CD4-positive, alpha-beta memory T cell (primary cell): ENCODE measurements at regions not wholly inside any gene's neighbourhood (a gene's known extent, or its start where the extent isn't known, plus 50 kb on each side); places are given as distances from the start of the nearest gene placed in this dataset.

Experiments used
- CTCF ChIA-PET: fragments of 350-600 bp; sonication (Branson Sonifier 250); formaldehyde crosslinking; loops from one replicate; lab custom pipeline; 2021; ENCODE audit warnings: inconsistent platforms; ENCODE audit not compliant: partially characterized antibody; lab: Charles Lee
- POLR2A ChIA-PET: fragments of 350-600 bp; sonication (Branson Sonifier 250); formaldehyde crosslinking; loops from one replicate; lab custom pipeline; 2021; ENCODE audit not compliant: partially characterized antibody; lab: Charles Lee
- DNase-seq, 5 donors: peaks; one replicate each; pipeline versions ENCODE4 v3.0.0 to v3.0.0-alpha.2; 2020 to 2022; ENCODE audit warnings: mixed read lengths in 1 of 5
- H3K27ac ChIP-seq: one replicate; pipeline ENCODE4 v1.7.0; 2013; ENCODE audit warnings: low read depth, low read length
- H3K27me3 ChIP-seq: 2 replicates; pipeline ENCODE4 v1.7.0; 2013; ENCODE audit warnings: mild to moderate bottlenecking, low read length, moderate library complexity; ENCODE audit not compliant: insufficient read depth
- H3K36me3 ChIP-seq: 2 replicates; pipeline ENCODE4 v1.7.0; 2013; ENCODE audit warnings: mild to moderate bottlenecking, low read length, moderate library complexity; ENCODE audit not compliant: insufficient read depth
- H3K4me1 ChIP-seq: 2 replicates; pipeline ENCODE4 v1.7.0; 2013; ENCODE audit warnings: mild to moderate bottlenecking, low read length, moderate library complexity; ENCODE audit not compliant: insufficient read depth
- H3K4me3 ChIP-seq, 2 donors: one replicate each; pipeline ENCODE4 v1.7.0; 2013; ENCODE audit warnings: low read length in 2 of 2, mild to moderate bottlenecking in 1 of 2
- H3K9me3 ChIP-seq, 2 donors: one replicate each; pipeline ENCODE4 v1.7.0; 2013; ENCODE audit warnings: low read length in 2 of 2, control low read depth in 1 of 2; ENCODE audit not compliant: control insufficient read depth in 1 of 2
- H3K27ac Mint-ChIP-seq, 7 donors: one replicate each; pipeline ENCODE4 v1.8.0; 2020 to 2021; ENCODE audit warnings: mixed read lengths in 7 of 7, mild to moderate bottlenecking in 6 of 7, inconsistent platforms in 3 of 7, moderate library complexity in 3 of 7
- H3K27me3 Mint-ChIP-seq, 2 donors: one replicate each; pipeline ENCODE4 v1.8.0; 2020 to 2021; ENCODE audit warnings: mixed read lengths in 2 of 2
- H3K36me3 Mint-ChIP-seq, 2 donors: one replicate each; pipeline ENCODE4 v1.8.0; 2020 to 2021; ENCODE audit warnings: mixed read lengths in 2 of 2, inconsistent platforms in 1 of 2, mild to moderate bottlenecking in 1 of 2
- H3K4me1 Mint-ChIP-seq, 4 donors: one replicate each; pipeline ENCODE4 v1.8.0; 2020 to 2021; ENCODE audit warnings: mixed read lengths in 4 of 4, mild to moderate bottlenecking in 1 of 4
- H3K4me3 Mint-ChIP-seq, 8 donors: one replicate each; pipeline ENCODE4 v1.8.0; 2020 to 2021; ENCODE audit warnings: mixed read lengths in 8 of 8, mild to moderate bottlenecking in 7 of 8, moderate library complexity in 6 of 8, inconsistent platforms in 3 of 8
- H3K9me3 Mint-ChIP-seq, 8 donors: one replicate each; pipeline ENCODE4 v1.8.0; 2020 to 2021; ENCODE audit warnings: mixed read lengths in 8 of 8, mild to moderate bottlenecking in 5 of 8, inconsistent platforms in 3 of 8, moderate library complexity in 1 of 8
- intact Hi-C: fragments of 100-400 bp; cut with micrococcal nuclease; formaldehyde crosslinking; loops from one replicate; pipeline ENCODE4 v1.15.1; 2023

DNA sequence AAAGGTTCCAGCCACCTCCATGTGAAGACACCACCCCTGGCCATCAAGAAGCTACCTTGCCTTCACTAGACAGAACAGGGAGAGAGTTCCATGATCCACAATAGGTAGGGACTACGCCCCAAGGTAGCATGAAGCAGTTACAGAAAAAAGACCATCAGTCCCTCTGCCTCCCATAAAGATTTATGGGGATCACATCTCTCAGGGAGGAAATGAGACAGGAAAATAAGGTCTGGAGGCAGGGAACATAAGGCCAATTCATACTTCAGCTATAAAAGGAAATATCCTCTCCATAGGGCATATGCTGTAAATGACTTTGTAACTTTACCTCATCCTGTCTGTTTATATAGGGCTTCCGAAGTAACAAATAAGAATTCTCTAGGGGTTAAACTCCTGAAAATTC lies 129.4 kb downstream of the OR2B2 start:
- no peaks in the 10 kb centered on the region for H3K4me1 ChIP-seq
- DNase-seq, result no peak
- ChIA-PET POLR2A (no interaction called here), CTCF (interaction anchor here (0.6 to 3.2 kb wide), 4 partner anchors 10 to 606 kb away, joined by 3 to 29 read pairs (median 6); a partner anchor contains a TSS)
- Mint-ChIP-seq H3K27me3 (peaks cover 17 to 19% of the 10 kb centered on the region in 2 donors), H3K36me3 (no peaks in the 10 kb centered on the region), H3K9me3 (no peaks in the 10 kb centered on the region), H3K27ac (no peak overlapping the region), H3K4me1 (no peaks in the 10 kb centered on the region), H3K4me3 (no peak overlapping the region)
- intact Hi-C loops, result no loop called here
- no peak overlapping the region for H3K4me3 ChIP-seq
- H3K9me3 ChIP-seq, result no peaks in the 10 kb centered on the region
- no peaks in the 10 kb centered on the region for H3K27me3 ChIP-seq
- H3K27ac ChIP-seq, result no peak overlapping the region
- no peaks in the 10 kb centered on the region for H3K36me3 ChIP-seq

DNA sequence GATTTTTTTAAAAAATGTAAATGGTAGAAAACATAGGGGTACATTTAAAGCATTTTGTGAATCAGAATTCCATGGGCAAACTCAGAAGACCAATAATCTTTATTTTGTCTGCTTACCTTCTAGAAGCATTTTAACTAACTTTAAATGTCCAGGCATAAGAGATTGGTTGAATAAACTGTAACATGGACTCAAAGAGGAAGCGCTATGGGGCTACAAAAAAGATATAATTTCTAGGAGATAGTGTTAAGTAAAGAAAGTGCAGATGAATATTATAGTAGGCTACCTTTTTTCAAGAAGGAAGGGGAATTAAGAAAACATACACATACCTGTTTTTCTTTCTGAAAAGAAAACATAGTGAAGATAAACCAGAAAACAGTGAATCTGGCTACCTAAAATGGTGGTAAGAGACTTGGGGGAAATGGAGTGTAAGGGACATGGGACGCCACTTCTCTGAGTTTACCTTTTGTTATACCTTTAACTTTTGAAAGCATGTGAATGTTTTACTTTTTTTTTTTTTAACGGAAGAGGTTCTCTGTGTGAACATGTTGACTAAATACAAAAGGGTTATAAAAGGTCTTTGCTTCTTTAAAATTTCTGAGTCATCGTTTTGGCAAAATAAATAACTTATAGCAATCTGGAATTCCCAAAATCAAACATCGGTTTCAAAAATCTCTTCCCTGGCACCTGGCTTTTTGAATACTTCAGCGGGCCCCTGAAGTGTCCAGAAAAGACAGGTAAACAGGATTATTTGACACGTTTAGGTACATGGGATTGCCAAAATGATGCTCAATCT lies 133.4 kb downstream of the OR2B2 start:
- intact Hi-C loops, result loop anchor here (10.0 kb wide), 1 partner anchor 576 kb away; no protein-coding TSS in a partner anchor
- Mint-ChIP-seq H3K4me1 (no peaks in the 10 kb centered on the region), H3K9me3 (no peaks in the 10 kb centered on the region), H3K27ac (no peak overlapping the region), H3K36me3 (no peaks in the 10 kb centered on the region), H3K27me3 (peaks cover 14 to 24% of the 10 kb centered on the region in 2 donors), H3K4me3 (no peak overlapping the region)
- H3K4me3 ChIP-seq, result no peak overlapping the region
- H3K27ac ChIP-seq, result no peak overlapping the region
- POLR2A ChIA-PET, result no interaction called here
- no peaks in the 10 kb centered on the region for H3K36me3 ChIP-seq
- H3K4me1 ChIP-seq, result no peaks in the 10 kb centered on the region
- CTCF ChIA-PET, result interaction anchor here (1.1 to 1.2 kb wide), 2 partner anchors 18 to 117 kb away, joined by 3 to 4 read pairs; no protein-coding TSS in a partner anchor
- H3K27me3 ChIP-seq, result peaks cover 5% of the 10 kb centered on the region
- no peak for DNase-seq
- no peaks in the 10 kb centered on the region for H3K9me3 ChIP-seq

DNA sequence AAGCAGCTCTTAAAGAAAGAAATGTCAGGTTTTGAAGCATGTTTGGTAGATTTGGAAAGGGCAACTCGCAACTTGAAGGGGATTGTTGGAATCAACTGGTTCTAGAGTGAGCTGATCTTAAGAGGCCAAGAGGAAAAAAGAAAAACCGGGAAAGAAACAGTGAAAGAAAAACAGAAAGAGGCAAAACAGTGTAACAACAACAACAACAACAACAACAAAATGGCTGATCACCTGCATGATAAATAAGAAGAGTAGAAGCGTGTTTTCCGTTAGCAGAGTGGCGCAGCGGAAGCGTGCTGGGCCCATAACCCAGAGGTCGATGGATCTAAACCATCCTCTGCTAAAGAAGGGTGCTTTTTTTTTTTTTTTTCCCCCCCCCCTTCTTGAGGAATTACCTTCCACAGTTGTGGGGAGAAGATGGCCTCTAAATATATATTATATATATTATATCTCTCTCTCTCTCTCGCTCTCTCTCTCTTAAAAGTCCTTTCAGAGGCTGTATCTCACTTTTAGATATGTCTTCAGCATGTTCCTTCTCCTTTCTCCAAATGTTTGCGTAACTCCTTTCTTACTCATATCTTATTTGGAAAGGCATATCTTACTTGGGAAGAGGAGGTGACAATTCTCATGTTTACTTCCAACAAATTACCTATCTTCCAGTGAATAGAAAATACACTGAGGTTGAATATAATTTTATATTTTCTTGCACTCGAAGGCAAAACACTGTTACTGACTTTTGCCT lies 134.4 kb downstream of the OR2B2 start:
- H3K9me3 ChIP-seq, result no peaks in the 10 kb centered on the region
- Mint-ChIP-seq H3K27me3 (peaks cover 14 to 24% of the 10 kb centered on the region in 2 donors), H3K36me3 (no peaks in the 10 kb centered on the region), H3K4me3 (no peak overlapping the region), H3K9me3 (no peaks in the 10 kb centered on the region), H3K27ac (no peak overlapping the region), H3K4me1 (peaks cover 0 to 6% (median 3%) of the 10 kb centered on the region in 4 donors)
- intact Hi-C loops, result loop anchor here (10.0 kb wide), 1 partner anchor 577 kb away; no protein-coding TSS in a partner anchor
- H3K27me3 ChIP-seq, result peaks cover 5% of the 10 kb centered on the region
- H3K4me3 ChIP-seq, result no peak overlapping the region
- CTCF ChIA-PET, result interaction anchor here (3.0 kb wide), 1 partner anchor 118 kb away, joined by 10 read pairs; no protein-coding TSS in a partner anchor
- POLR2A ChIA-PET, result no interaction called here
- no peak overlapping the region for H3K27ac ChIP-seq
- no peaks in the 10 kb centered on the region for H3K36me3 ChIP-seq
- peaks cover 1% of the 10 kb centered on the region for H3K4me1 ChIP-seq
- no peak for DNase-seq

DNA sequence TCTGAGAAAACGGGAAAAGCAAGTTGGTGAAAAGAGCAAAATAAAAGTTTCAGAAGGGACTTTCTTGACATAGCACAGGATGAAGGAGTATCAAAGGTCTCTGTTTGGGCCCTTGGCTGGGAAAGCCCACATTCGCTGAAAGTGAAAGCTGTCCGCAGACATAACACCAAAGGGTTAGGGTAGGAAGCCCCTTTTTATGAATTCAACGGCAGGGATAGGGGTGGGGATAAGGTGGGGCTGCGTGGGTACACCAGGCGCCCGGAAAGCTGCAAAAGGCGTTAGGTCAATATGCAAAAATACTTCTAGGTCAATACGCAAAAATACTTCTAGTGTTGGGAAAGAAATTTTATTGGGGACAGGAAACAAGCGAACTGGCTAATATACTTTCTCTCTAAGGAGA lies 135.1 kb downstream of the OR2B2 start:
- CTCF ChIA-PET, result interaction anchor here (0.9 to 3.0 kb wide), 4 partner anchors 11 to 118 kb away, joined by 4 to 10 read pairs (median 6); no protein-coding TSS in a partner anchor
- no peak overlapping the region for H3K4me3 ChIP-seq
- H3K4me3 Mint-ChIP-seq, result no peak overlapping the region
- H3K36me3 Mint-ChIP-seq, result no peaks in the 10 kb centered on the region
- POLR2A ChIA-PET, result no interaction called here
- no peak for DNase-seq
- no peaks in the 10 kb centered on the region for H3K9me3 Mint-ChIP-seq
- peak overlapping the region in 1 of 7 donors; percentile 83 for H3K27ac Mint-ChIP-seq
- H3K4me1 Mint-ChIP-seq, result peaks cover 2 to 13% (median 6%) of the 10 kb centered on the region in 4 donors
- no peaks in the 10 kb centered on the region for H3K9me3 ChIP-seq
- H3K27me3 Mint-ChIP-seq, result peaks cover 14 to 24% of the 10 kb centered on the region in 2 donors
- peaks cover 5% of the 10 kb centered on the region for H3K27me3 ChIP-seq
- H3K4me1 ChIP-seq, result peaks cover 8% of the 10 kb centered on the region
- H3K27ac ChIP-seq, result no peak overlapping the region
- H3K36me3 ChIP-seq, result no peaks in the 10 kb centered on the region
- intact Hi-C loops, result loop anchor here (10.0 kb wide), 1 partner anchor 578 kb away; no protein-coding TSS in a partner anchor

DNA sequence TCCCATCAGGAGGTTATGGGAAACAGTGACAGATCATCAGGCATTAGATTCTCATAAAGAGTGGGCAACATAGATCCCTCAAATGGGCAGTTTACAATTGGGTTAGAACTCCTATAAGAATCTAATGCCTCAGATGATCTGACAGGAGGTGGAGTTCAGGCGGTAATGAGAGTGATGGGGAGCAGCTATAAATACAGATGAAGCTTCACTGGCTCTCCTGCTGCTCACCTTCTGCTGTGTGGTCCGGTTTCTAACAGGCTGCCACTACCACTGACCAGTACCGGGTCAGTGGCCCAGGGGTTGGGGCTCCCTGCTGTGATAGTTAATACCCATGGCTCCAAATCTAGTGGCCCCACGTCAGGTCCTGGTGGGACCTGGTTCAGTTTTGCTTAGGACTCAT lies 135.7 kb downstream of the OR2B2 start:
- H3K4me1 ChIP-seq, result peaks cover 11% of the 10 kb centered on the region
- CTCF ChIA-PET, result interaction anchor here (0.7 to 3.0 kb wide), 5 partner anchors 10 to 119 kb away, joined by 3 to 10 read pairs (median 5); no protein-coding TSS in a partner anchor
- POLR2A ChIA-PET, result no interaction called here
- H3K27me3 ChIP-seq, result peaks cover 5% of the 10 kb centered on the region
- Mint-ChIP-seq H3K27ac (no peak overlapping the region), H3K4me3 (no peak overlapping the region), H3K9me3 (no peaks in the 10 kb centered on the region), H3K36me3 (no peaks in the 10 kb centered on the region), H3K27me3 (peaks cover 14 to 24% of the 10 kb centered on the region in 2 donors), H3K4me1 (peaks cover 3 to 17% (median 9%) of the 10 kb centered on the region in 4 donors)
- intact Hi-C loops, result loop anchor here (10.0 kb wide), 1 partner anchor 578 kb away; no protein-coding TSS in a partner anchor
- H3K4me3 ChIP-seq, result no peak overlapping the region
- DNase-seq, result no peak
- H3K27ac ChIP-seq, result no peak overlapping the region
- no peaks in the 10 kb centered on the region for H3K36me3 ChIP-seq
- no peaks in the 10 kb centered on the region for H3K9me3 ChIP-seq

DNA sequence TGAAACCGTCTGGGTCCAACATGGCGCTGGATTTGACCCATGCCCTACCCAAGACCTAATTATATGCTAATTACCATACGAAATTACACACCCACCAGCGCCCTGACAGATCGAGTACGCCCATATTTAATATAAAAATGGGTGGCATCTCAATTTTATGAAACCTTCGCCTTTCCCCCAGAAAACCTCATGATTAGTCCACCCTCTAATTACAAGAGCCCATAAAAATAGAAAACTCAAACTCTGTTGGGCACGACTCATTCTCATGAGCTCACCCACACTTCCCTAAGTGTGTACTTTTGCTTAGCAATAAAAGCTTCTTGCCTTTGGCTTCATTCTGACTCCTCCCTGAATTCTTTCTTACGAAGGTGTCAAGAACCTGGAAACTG lies 136.4 kb downstream of the OR2B2 start:
- no peak overlapping the region for H3K4me3 ChIP-seq
- POLR2A ChIA-PET, result no interaction called here

More for the DNA sequence above, 136.4 kb downstream of the OR2B2 start:
- CTCF ChIA-PET, result interaction anchor here (0.6 to 3.0 kb wide), 5 partner anchors 10 to 120 kb away, joined by 3 to 10 read pairs (median 5); a partner anchor contains a TSS
- Histone ChIP-seq H3K27me3 (peaks cover 5% of the 10 kb centered on the region), H3K36me3 (no peaks in the 10 kb centered on the region), H3K4me1 (peaks cover 11% of the 10 kb centered on the region), H3K27ac (no peak overlapping the region), H3K9me3 (no peaks in the 10 kb centered on the region)
- peaks cover 14 to 25% of the 10 kb centered on the region in 2 donors for H3K27me3 Mint-ChIP-seq
- no peaks in the 10 kb centered on the region for H3K9me3 Mint-ChIP-seq
- intact Hi-C loops, result loop anchor here (10.0 kb wide), 1 partner anchor 579 kb away; no protein-coding TSS in a partner anchor
- no peak overlapping the region for H3K27ac Mint-ChIP-seq
- H3K4me3 Mint-ChIP-seq, result no peak overlapping the region
- no peak for DNase-seq
- no peaks in the 10 kb centered on the region for H3K36me3 Mint-ChIP-seq
- H3K4me1 Mint-ChIP-seq, result peaks cover 3 to 17% (median 9%) of the 10 kb centered on the region in 4 donors
